ENCODE measurements at regions not wholly inside any gene's neighbourhood (a gene's known extent, or its start where the extent isn't known, plus 50 kb on each side); places are given as distances from the start of the nearest gene placed in this dataset.

DNA sequence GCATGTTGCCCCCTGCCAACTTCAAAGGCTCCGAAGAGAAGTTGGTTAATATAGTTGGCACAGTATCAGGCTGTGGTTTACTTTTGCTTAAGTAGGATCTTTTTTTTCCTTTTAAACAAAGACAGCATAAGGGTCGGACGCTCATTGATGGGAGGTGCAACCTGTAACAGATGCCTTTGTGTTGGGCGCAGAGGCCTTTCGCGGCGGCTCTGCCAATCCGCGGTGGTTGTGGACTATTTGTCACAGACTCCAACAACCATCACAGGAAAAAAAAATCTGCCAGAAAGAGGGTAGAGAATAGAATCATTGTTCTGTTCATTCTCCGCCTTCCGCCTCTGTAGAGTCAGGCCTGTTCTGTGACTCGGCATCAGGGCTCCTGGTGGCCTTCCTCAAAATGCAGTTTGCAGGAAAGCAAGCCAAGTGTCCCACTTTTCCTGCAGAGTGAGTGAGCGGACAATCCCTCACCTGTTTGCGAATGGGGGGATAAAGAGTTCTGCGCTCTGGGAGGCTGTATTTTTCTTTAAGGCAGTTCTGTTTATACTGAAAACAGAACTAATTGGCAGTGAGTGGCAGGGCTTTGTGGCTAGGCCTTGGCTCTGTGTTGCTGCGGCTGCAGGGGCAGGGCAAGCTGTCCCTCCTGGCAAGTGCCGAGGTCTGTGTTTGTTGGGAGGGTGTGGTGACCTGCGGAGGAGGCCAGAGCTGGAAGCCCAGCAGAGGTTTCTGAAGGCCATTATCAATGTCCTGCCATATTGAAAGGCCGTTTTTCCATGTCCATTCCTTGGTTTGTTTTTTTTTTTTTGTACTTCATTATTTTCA, 83.0 kb upstream of the PIWIL1 start:
- TF ChIP-seq, protein P1, sequence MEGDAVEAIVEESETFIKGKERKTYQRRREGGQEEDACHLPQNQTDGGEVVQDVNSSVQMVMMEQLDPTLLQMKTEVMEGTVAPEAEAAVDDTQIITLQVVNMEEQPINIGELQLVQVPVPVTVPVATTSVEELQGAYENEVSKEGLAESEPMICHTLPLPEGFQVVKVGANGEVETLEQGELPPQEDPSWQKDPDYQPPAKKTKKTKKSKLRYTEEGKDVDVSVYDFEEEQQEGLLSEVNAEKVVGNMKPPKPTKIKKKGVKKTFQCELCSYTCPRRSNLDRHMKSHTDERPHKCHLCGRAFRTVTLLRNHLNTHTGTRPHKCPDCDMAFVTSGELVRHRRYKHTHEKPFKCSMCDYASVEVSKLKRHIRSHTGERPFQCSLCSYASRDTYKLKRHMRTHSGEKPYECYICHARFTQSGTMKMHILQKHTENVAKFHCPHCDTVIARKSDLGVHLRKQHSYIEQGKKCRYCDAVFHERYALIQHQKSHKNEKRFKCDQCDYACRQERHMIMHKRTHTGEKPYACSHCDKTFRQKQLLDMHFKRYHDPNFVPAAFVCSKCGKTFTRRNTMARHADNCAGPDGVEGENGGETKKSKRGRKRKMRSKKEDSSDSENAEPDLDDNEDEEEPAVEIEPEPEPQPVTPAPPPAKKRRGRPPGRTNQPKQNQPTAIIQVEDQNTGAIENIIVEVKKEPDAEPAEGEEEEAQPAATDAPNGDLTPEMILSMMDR (IDR thresholded peaks at IDR 0.05; ENCODE audit: poor library complexity): no peak
- TF ChIP-seq EZH2 (IDR thresholded peaks at IDR 0.05; ENCODE audit: borderline replicate concordance) (no peak), EZH2phosphoT487 (IDR thresholded peaks at IDR 0.05; ENCODE audit: low read depth, severe bottlenecking, unreplicated experiment) (no peak)
